GOT3 (cell line): ENCODE measurements at regions not wholly inside any gene's neighbourhood (a gene's known extent, or its start where the extent isn't known, plus 50 kb on each side); places are given as distances from the start of the nearest gene placed in this dataset.

Experiments
- DNase-seq: peaks from one replicate; lab custom pipeline; 2025; ENCODE audit warnings: mixed read lengths; lab: John Stamatoyannopoulos, UW

DNA sequence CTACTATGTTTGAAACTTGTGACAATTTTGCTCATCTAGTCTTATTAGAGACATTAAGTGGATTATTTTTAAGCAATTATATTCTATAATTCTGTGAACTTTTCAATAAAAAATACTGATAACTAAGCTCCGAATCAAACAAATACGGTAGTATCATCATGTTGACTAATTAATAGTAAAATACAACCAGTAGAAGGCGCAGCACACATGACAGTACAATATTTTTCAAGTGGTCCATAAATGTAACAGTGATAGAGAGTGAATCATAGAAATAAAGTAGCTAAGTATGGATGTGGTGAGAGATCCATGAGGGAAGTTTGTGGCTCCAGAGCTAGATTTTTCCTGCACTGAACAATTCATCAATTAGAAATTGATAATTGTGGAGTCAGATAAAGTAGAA, 666.2 kb downstream of the KCTD8 start:
- no peak for DNase-seq

DNA sequence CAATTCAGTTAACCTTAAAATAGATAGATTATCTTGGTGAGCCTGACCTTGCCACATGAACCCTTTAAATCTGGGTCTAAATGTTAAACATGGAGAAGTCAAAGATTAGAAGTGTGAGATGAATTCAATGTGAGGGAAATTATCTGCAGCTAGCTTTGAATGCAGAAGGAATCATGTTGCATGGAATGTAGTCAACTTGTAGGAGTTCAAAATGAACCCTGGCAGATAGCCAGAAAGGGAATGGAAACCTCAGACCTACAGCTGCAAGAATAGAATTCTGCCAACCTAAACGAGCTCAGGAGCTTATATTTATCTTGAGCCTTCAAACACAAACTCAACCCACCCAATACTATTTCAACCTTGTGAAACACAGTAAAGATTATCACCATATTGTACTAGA, 632.5 kb downstream of the KCTD8 start:
- no peak for DNase-seq

DNA sequence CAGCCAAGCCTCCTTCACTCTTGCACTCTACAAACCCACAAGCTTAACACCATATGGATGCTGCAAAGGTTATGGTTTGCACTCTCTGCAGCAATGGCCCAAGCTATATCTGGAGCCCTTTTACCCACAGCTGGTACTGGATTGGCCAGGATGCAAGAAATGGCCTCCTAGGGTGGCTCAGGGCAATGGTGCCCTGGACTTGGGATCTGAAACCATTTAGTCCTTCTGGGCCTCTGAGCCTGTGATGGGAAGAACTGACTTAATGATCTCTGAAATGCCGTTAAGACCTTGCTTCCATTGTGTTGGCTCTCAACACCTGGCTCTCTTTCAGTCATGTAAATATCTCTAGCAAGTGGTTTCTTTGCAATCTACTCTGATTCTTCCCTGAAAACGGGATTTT, 626.0 kb downstream of the KCTD8 start:
- no peak for DNase-seq

DNA sequence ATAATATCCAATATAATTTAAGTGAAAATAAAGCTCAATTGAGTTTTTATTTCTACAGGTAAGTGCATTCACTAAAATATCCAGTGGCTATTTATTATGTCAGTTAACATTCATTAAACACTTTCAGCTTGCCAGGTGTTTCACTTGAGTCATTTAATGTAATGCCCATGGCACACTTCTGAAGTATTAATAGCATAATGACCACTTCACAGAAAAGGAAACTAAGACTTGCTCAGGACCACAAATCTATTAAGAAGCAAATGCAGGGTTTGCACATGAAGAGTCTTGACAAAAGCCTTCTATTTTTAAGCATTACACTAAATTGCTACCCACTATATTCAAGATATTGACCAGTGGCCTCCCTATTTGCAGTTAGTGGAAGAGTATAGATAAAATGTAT, 612.7 kb downstream of the KCTD8 start:
- DNase-seq = no peak

DNA sequence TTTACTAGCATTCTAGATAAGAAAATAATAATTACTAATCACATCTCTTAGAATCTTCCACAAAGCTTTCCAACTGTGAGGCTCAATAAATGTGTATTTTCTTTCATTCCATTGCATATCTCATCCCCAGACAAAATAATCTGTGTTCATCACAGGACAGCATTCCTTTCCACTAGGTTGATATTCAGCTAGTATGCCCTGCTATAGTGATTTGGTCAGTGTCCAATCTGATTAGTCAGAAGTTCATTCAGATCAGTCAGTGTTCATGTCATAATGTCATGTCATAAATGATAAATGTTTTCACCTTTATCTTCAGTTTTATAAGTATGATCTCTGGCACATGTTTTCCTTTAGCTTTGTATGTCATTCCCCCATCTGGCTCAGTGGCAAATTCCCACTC, 611.4 kb downstream of the KCTD8 start:
- DNase-seq = no peak

DNA sequence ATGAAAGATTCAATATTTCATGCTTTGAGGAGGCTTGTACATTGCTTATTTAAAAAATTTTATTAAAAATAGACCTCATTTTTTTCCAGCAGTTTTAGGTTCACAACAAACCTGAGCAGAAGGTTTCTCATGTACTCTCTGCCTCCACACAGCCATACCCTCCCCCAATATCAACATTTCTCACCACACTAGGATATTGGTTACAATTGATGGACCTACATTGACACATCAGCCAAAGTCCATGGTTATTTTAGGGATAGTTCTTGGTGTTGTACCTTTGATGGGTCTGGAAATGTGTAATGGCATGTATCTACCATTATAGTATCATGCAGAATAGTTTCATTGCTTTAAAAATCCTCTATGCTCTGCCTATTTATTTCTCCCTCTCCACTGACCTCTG, 611.0 kb downstream of the KCTD8 start:
- no peak for DNase-seq

DNA sequence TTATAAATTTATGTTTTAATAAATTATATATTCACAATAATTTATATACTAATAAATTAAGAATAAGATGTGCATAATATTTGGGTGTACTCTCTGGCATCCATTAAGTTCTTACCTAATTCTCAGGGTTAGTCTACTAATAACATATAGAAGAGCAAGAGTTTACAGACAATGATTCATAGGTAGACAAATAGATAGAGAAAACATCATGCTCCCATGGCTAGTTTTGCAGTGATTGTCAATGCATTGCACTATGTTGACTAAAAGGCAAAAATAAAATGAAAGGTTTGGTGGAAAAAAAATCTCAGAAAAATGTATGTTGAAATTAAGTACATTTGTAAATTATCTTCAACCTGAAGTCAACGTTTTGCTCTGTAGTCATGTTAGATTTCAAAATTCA, 606.0 kb downstream of the KCTD8 start:
- no peak for DNase-seq

DNA sequence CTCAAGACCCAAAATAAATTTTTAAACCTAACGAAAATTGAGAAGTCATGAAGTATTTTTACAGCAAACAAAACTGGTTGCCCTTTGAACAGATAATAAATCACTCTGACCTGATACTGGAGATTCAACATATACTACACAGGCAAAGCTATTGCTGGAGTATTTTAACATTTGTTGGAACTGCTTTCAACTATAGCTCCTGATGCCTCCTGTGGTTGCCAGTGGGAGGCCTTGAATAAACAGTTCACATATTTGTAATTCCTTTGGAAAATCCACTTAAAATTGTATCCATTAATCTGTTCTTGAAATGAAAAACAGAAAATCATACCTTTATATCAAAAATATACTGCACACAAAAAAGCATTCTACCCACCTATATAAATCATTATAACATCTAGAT, 605.1 kb downstream of the KCTD8 start:
- DNase-seq = no peak

DNA sequence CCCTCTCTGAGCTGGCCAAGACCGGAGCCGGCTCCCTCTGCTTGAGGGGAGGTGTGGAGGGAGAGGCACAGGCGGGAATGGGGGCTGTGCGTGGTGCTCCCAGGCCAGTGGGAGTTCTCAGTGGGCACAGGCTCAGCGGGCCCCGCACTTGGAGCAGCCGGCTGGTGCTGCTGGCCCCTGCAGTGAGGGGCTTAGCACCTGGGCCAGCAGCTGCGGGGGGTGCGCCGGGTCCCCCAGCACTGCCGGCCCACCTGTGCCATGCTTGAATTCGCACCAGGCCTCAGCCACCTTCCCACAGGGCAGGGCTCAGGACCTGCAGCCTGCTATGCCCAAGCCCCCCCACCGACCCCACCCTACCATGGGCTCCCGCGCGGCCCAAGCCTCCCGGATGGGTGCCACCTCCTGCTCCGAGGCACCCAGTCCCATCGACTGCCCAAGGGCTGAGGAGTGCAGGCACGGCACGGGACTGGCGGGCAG, 602.5 kb downstream of the KCTD8 start:
- DNase-seq = no peak

DNA sequence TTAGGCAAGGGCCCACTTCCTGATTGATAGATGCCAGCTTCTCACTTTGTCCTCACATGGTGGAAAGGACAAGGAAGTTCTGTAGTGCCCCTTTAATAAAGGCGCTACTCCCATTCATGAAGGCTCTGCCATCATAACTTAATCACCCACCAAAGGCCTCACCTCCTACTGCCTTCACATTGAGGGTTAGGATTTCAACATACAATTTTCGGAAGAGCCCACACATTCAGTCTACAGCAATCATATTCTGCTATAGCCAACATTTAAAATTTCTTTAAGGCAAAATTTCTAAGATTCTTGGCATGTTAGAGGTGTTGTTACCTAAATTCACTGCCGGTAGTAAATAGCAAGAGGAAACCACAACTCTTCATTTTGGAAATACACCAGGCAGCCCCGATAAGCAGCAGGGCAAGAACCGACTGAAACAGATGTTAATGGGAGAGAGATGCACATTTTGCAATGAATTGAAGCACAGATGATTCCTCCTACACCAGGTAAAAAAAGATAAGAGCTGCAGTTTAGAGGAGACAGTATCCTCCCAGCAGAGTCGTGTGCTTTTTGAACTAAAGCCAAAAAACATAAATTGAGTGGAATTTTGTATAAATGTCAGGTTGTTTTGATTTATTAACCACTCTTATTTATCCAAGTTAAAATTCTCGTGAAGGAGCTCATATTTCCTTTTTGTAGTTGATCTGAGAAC, 594.9 kb downstream of the KCTD8 start:
- DNase-seq = no peak

DNA sequence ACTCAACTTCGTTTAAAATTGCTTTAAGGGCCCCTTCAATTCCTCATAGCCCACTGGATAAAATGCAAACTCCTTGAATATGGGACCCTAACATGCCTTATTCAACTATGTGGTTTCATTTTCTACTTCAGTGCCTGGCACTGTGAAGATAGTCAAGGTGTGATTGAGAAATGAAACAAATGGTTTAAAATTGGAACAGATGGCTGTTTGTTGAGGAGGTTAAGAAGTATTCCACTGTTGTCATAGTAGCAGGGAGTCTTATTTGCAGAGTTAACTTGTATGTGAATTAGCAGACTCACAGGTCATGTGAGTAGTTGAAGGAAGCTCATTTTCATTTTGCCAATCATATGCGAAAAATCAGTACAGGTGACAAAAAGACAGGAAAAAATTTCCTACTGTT, 593.3 kb downstream of the KCTD8 start:
- DNase-seq = no peak

DNA sequence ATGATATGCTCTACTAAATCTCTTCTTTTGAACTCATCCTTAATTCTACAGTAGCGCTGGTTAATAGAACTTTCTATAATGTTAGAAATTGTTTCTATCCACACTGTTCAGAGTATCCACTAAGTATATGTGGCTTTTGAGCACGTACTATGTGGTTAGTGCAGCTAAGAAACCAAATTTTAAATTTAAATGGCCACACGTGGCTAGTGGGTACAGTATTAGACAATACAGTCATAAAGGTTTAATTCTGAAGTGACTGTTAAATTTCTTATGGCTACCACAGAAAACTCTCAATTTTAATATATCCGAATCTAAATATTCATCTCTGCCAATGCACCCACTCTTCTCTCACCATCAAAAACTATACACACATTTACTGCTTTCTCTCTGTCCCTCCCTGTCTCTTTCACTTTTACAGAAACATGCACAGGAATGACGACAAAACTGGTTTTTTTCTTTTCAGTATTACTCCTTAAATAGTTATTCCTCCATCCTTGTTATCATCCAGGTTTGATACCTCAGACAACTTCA, 583.9 kb downstream of the KCTD8 start:
- DNase-seq = no peak

DNA sequence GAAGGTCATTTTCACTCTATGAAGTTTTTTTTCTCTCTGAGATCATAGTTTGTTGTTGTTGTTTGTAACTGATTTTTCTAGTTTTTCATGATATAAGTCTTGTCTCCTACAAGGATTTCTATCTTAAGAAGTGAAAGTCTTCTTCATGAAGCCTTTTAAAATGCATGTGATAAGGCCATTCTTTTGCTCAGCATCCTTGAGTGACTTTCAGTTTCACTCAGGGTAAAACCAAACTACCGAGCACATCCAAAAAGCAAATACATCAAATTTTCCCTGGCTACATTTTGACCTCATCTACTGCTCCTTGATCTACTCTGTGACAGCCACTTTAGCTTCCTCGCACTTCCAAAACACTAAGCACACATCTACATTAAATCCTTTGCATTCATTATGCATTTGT, 580.7 kb downstream of the KCTD8 start:
- no peak for DNase-seq

DNA sequence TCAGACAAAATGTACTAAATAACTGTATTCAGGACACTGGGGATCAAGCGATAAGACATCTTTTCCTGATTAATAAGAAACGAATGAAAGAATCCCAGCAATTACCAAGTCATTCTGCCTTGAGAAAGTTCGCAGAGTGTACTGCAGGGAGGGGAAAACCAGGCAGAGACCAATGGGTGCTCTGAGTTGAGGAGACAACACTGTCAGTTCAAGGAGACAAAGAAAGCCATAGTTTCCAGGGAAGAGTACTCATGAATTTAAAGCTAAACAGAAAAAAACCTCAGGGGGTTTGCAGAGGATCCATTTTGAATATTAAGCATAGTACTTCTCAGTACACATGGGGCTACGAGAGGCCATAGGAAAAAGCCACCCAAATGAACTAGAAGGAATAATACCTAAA, 573.0 kb downstream of the KCTD8 start:
- no peak for DNase-seq

DNA sequence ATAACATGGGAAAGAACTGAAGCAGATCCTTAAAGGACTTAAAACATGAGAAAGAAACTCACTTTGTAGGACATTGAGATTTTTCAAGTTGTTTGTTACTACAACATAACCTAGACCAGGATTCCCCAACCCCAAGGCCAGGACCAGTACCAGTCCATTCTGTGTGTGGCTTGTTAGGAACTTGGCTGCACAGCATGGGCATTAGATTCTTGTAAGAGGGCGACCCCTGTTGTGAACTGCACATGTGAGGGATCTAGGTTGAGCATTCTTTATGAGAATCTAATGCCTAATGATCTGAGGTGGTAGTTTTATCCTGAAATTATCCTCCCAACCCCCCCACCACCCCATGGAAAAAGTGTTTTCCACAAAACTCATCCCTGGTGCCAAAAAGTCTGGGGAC, 566.1 kb downstream of the KCTD8 start:
- no peak for DNase-seq

DNA sequence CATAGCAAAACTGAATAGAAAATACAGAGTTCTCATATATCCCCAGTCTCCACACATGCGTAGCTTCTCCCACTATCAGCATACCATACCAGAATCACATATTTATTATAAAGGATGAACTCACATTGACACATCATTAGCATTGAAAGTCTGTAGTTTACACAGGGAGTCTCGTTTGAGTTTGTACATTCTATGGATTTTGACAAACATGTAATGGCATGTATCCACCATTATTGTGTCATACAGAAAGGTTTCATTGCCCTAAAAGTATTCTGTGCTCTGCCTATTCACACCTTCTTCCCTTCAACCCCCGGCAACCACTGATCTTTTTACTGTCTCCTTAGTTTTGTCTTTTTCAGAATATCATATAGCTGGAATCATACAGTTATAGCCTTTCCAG, 562.4 kb downstream of the KCTD8 start:
- no peak for DNase-seq

DNA sequence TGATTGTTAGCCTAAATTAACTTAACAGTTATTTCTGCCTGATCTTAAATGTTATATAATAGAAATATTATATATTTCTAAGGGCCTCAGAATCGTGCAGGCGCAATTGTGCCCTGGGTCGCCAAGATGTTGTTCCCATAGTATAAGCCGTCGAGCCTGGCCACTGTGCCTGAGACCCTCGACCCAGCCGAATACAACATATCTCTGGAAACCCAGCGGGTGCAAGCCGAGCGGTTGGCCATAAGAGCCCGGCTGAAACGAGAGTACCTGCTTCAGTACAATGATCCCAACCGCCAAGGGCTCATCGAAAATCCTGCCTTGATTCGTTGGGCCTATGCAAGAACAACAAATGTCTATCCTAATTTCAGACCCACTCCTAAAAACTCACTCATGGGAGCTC, 549.8 kb downstream of the KCTD8 start:
- no peak for DNase-seq

DNA sequence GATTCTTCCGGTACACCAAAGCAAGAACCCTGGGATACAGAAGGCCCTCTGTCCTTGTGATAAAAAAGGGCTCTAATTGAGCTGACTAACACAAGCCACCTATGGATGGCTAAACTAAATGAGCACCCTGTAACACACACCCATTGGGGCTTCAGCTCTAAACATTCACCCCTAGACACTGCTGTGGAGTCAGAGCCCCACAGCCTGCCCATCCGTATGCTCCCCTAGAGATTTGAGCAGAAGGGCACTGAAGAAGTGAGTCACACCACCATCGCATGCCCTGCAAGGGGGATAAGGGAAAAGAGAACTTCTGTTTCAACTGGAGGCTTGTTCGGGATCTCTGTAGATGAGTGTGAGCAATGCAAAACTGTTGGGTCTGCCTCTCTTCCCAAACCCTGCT, 545.2 kb downstream of the KCTD8 start:
- no peak for DNase-seq

DNA sequence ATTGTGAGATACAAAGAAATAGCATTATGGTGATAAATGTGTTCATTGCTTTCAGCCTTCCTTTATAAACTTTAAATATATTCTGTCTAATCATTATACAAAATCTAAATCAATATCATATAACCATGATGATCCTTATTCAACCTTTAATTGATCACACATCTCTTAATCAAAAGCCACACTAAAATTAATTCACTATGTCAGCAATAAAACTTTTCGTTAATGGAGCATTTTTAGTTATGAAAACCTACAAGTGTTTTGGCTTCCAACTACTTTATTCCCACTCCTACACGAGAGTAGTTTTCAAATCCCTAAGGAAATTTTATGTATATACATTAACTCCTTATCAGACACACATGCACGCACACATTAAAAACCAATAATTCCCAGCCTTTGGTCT, 530.2 kb downstream of the KCTD8 start:
- DNase-seq = no peak

DNA sequence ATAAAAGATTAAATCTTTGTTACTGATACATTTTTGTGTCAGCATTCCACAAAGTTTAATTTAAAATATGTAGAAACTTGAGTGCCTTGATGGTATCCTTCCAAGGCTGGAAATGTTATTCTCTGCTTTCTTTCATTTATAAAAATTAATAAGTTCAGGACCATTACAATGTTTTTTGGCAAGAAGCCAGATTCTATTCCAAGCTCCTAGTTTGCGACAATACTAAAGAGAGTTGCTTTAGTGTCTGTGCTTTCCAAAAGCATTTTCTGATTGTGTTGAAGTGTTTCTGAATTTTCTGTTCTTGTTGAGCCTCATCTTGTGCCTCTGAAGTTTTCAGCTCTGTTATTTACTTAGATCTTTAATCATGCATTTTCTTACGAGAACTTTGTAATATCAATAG, 516.2 kb downstream of the KCTD8 start:
- DNase-seq = no peak

DNA sequence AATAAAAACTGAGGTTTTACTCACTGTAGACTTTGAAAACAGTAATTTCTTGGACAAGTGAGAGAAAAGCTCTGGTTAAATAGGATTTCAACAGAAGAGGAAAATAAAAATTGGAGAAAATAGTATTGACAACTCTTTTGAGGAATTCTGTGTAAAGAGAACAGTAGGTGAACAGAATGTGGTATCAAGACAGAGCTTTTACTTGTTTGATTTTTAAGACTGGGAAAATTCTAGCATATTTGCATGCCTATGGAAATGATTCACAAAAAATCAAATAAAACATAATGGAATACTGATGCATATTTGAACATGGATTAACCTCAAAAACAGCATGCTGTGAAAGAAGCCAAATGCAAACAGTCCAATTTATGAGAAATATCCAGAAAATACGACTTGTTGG, 504.6 kb downstream of the KCTD8 start:
- DNase-seq = no peak

DNA sequence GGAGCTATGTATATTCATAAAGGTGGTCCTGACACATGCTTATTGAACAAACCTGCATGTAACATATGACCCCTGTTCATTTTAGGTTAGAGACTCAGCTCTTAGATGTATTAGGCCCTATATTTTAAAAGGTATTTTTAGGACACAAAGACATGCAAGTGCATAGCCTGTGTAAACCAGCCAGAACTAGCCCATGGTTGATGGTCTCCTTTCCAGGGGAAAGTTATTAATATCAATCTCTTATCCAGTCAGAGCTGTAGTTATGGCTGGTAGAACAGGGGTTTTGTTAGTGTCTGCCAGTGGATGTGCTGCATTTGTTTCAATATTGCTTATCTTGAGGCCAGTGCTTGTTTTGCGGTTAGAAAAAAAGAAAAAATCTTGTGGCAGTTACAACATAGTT, 488.6 kb downstream of the KCTD8 start:
- DNase-seq = no peak

DNA sequence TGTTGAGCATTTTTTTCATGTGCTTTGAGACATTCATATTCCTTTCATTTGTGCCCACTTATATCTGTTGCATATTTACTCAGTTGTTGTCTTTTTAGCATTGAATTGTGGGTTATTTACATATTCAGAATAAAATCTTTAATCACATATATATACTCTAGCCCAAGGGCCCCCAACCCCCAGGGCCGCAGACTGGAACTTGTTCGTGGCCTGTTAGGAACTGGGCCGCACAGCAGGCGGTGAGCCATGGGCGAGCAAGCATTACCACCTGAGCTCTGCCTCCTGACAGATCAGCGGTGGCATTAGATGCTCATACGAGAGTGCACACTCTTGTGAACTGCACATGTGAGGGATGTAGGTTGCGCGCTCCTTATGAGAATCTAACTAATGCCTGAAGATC, 480.6 kb downstream of the KCTD8 start:
- no peak for DNase-seq

DNA sequence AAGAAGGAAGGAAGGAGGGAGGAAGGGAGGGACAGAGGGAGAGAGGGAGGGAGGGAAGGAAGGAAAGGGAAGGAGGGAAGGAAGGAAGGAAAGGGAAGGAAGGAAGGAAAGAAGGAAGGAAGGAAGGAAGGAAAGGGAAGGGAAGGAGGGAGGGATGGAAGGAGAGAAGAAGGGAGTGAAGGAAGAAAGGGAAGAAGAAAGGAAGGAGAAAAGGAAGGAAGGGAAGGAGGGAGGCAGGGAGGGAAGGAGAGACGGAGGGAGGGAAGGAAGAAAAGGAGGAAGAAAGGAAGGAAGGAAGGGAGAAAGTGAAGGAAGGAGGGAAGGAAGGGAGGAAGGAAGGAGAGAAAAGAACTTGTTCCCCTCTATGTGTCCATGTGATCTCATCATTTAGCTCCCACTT, 465.0 kb downstream of the KCTD8 start:
- no peak for DNase-seq
